Jurkat, Clone E6-1 (cell line): ENCODE measurements at regions not wholly inside any gene's neighbourhood (a gene's known extent, or its start where the extent isn't known, plus 50 kb on each side); places are given as distances from the start of the nearest gene placed in this dataset.

Experiments used
- DNase-seq: peaks from one replicate; pipeline ENCODE4 v3.0.0-alpha.2; 2011; ENCODE audit warnings: low read depth, low spot score
- H3K4me3 ChIP-seq: 2 replicates; pipeline ENCODE4 v1.5.1; 2011; ENCODE audit warnings: mild to moderate bottlenecking, low read length, control low read depth, moderate library complexity

DNA sequence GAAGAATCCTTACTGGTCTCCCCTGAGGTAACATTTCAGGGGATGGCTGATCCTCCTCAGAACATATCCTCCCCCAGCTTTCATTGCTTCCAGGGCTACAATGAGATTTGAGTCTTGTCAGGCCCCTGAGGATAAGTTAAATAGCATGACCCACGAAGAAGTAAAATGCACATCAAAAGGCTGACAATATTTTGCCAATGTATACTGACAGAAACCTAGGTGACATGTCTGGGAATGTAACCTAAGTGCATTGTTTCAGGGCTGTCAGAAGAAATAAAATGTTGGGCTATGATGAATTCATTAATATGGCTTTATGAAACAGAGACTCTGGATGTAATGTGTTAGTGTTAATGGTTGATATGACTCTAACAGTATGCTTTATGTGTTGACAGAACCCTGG lies 471.5 kb downstream of the HDGFL1 start:
- no peak for DNase-seq
- no peak overlapping the region for H3K4me3 ChIP-seq

DNA sequence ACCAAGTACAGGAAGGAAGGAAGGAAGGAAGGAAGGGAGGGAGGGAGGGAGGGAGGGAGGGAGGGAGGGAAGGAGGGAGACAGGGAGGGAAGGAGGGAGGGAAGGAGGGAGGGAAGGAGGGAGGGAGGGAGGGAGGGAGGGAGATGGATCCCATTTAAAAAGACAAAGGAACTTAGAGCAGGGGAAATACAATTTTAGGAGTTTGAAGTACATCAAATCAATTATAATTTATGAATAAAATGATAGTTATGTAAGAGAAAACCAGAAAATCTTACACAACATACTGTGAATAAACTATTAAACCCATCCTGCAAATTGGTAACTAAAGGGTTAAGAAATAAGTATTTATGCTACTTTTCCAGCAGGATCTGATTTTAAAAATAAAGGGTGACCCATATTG lies 475.9 kb downstream of the HDGFL1 start:
- no peak overlapping the region for H3K4me3 ChIP-seq
- no peak for DNase-seq

DNA sequence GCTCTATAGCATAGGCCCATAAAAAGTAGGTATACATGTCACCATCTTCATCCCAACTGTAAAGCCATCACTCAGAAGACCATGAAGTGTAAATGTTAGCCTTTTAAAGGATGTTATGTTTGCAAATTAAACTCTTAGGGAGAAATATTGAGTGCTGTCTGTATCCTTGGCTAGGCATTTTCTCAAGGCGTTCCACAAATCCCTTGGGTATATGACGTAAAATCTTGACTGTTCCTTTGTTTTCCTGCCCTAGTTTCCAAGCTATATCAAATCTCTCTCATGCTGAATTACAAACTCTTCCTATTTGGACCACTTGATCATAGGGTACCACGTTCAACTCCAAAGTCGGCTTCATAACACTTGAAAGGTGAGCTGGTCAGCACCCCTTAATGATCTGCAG lies 486.2 kb downstream of the HDGFL1 start:
- no peak overlapping the region for H3K4me3 ChIP-seq
- DNase-seq, result no peak

DNA sequence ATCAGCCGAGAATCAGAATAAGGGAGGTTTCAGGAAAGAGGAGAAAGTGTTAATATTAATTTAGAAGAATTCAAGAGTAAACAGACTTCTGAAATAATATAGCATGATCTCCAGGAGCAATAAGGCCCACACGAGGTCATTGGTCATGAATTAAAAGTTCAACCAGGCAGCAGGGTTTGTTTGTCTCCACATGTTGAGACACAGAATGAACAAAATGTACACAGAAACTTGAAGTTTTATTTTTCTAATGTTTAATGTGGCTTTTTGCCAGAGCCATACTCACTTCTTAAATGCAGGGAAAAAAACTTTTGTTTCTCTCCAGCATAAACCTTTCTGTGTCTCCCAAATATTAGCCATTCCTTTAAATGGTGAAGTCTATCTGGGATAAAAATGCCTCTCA lies 504.5 kb downstream of the HDGFL1 start:
- no peak for DNase-seq
- no peak overlapping the region for H3K4me3 ChIP-seq

DNA sequence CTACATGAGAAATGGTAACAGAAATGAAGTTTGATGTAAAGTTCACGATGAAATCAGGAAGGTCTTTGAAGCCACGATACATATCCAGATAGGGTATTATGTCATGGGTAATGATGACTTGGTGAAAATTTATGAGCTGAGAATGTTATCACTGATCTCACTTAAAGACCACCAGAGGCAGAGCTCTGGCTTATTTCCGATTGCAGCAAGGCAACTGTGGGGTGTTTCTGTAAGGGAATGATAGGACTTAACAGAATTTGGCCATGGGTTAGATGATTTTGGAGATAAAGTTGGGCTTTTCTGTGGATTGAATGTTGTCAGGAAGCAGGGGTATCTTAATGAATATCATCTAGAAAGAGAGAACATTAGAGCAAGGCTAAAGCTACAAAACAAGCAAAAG lies 508.4 kb downstream of the HDGFL1 start:
- no peak overlapping the region for H3K4me3 ChIP-seq
- no peak for DNase-seq

DNA sequence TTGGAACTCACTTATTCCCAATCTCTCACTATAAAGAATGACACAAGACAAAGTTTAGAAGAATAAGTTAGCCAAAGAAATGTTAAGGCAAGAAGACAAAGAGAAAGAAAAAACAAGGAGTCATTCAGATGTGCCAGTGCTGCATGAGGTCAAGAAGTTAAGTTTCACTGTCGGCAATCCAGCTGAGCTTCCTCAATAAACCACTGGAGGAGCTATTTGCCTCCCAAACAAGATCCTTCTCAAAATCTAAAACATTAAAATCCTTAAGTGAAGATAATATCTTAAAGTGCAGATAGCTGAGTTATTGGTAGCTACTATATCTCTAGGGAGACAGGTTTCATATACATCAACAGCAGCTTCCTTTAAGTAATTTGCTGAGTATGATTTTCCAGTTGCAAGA lies 512.3 kb downstream of the HDGFL1 start:
- DNase-seq, result no peak
- no peak overlapping the region for H3K4me3 ChIP-seq

DNA sequence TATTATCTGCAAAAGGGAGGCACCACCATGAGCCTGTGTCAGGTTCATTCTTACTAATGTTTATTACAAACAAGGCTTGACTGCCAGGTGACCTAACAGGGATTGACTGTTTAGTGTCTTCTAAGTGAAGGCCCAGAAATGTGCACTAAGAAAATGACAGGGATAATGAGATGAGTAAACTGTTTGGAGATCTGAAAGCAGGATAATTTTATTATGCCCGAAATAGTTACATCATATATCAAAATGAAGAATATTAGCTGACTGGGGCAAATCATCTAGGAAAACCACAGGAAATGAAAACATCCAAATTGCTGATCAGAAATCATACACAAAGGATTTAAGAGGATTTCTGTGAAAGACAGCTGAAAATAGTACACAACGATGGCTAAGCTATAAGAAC lies 516.7 kb downstream of the HDGFL1 start:
- DNase-seq, result no peak
- no peak overlapping the region for H3K4me3 ChIP-seq

DNA sequence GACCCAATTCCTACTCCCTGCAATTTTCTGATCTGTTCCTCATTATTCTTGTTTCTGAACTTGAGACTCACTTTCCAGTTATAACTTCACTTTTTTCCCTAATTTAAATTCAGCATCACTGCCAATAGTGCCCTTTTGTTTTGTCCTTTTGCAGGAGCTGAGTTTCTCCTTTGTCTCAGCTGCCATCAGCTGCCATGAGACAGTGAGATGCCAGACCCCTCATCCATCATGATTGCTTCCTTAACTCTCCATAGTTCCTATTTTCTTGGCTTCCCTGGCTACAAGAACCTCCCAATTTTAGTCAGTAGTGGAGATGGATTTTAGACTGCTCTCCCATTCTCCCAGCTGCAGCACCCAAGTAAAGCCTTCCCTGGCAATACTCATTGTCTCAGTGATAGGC lies 518.1 kb downstream of the HDGFL1 start:
- H3K4me3 ChIP-seq, result no peak overlapping the region
- no peak for DNase-seq

DNA sequence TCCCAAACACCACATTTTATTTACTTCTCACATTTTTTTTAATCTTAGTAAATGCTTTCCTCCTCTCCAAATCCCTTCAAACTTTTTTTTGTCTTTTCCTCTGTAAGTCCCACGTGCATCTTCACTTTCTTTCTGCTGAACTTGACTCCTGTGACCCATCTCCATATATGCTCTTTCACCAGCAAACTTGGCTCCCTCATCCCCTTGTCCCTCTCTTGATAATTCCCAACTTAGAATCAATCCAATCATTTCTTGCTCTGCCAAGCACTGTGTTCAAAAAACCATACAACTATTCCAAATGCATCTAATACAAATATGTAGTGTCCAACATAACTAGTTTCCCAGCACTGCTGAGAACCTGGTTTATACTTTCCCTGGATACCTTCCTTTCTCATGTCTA lies 519.4 kb downstream of the HDGFL1 start:
- DNase-seq, result no peak
- H3K4me3 ChIP-seq, result no peak overlapping the region

DNA sequence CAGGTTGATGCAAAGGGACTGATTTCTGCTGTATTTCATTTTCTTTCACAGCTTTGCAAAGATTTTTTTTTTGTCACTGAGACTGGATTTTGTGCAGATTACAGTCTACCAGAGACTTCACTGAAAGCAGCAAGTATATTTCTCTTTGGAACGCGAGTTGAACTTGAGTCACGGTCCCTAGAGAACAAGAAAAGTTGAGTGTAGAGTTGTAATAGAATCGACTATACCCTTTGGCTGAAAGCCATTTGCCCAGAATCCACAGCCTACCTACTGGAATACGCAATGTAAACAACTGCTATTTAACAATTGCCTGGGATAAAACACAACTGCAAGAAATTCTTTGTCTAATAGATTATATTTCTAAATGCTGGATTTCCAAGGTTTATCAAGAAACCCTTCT lies 520.6 kb downstream of the HDGFL1 start:
- no peak for DNase-seq
- no peak overlapping the region for H3K4me3 ChIP-seq

DNA sequence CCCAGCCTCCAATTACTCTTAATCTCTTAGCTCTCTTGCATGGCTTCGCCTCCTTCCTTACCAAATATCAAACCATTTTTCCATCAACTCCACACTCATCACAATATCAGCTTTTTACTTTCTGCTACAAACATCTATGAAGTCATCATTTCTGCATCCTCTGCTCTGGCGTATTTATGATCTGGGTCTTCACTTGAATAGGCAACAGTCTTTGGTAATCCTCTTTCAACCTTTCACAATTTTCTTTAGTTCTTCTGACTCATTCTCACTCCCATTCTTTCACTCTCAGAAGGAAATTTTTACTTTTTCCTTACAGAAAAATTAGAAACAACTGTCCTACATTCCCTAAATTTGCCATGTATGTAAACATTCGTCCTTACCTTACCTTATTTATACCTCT lies 522.4 kb downstream of the HDGFL1 start:
- no peak overlapping the region for H3K4me3 ChIP-seq
- DNase-seq, result no peak

DNA sequence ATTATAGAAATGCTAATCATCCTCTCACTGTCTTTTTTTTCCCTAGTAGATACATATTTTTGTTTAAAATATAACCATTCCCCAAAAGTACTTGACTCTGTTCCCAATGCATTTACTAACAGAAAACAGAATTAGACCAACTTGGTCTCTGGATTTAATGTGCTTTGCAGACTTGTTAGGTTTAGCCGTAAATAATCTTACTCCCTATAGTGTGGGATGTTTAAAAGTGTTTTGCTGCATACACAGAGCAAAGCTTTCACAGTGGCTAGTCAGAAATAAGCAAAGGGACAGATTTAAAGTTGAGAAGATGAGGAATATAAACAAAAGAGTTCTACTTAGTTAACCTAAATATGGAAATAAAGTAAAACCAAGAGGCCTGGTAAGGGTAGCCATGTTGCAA lies 527.5 kb downstream of the HDGFL1 start:
- no peak for DNase-seq
- no peak overlapping the region for H3K4me3 ChIP-seq

DNA sequence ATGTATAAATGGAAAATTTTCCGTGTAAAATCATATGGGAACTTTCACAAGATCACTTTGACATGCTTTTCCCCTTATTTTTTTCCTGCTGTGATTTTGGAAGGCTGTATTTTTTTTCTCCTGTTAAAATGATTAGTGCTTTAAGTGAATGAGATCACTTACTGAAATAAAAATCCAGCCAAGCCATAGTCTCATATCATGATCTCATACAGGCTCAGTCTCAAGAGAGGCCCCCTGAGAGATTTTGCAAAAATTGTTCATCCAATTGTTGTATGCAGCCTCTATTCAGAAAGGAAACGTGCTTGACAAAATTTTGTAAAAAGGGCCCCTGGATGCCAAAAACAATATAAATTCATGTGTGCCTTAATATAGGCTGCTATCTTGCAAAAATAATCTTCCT lies 528.2 kb downstream of the HDGFL1 start:
- no peak for DNase-seq
- no peak overlapping the region for H3K4me3 ChIP-seq

DNA sequence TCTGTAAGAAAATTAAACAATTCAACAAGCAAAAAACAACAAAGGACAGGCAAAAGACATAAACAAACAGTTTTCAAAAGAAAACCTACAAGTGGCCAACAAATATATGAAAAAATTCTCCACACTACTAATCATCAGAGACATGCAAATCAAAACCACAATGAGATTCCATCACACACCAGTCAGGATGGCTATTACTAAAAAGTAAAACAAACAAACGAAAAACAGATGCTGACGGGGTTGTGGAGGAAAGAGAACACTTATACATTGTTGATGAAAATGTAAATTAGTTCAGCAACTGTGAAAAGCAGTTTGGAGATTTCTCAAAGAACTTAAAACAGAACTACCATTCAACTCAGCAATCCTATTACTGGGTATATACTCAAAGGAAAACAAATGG lies 537.6 kb downstream of the HDGFL1 start:
- no peak for DNase-seq

DNA sequence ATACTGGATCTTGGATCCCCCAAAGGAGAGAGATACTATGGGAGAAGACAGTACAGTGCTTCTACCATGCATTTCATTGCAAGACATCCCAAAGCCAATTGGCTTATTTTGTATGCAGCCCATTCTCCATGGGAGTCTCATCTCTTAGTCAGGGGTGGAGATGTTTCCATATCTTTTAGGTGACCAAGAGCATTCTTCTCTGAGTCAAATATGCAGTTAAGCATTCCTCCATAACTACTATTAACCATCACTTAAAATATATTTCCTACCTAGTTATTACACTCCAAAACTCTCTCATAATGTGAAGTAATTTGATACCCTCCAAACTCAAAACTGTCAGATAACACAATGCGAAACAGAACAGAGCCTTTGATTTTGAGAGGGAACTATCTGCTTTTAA lies 542.6 kb downstream of the HDGFL1 start:
- no peak overlapping the region for H3K4me3 ChIP-seq
- no peak for DNase-seq

More for the DNA sequence above, 537.6 kb downstream of the HDGFL1 start:
- H3K4me3 ChIP-seq, result no peak overlapping the region

DNA sequence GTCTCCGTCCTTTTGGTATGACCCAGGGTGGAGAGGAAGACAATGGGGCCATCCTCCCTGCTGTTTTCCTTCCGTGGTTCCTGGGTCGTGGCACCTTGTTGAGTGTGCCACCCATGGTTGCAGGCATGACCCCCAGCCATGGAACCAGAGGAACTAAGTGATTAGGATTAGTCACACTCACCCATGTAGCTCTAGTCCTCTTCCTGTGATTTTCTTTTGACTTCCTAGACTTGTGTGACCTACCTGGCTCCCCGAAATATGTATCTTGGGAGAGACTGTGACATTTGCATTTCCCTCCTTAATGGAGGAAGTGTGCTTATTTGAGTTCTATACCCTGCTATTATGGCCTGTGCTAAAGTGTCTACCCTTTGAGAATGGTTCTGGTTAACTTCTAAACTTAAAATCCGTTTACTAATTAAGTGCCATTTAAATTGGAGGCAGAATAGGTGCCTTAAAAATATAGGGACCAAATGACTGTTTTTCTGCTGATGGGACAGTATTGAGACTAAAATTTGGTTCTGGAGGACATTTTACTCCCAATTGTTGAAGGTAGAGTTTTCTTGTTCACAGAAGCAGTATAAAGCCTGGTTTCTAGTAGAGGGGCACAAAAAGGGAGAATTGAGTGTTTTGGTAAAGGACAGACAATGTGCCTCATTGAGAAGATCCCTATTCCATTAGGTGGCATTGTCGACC lies 545.6 kb downstream of the HDGFL1 start:
- DNase-seq, result no peak
- H3K4me3 ChIP-seq, result no peak overlapping the region

DNA sequence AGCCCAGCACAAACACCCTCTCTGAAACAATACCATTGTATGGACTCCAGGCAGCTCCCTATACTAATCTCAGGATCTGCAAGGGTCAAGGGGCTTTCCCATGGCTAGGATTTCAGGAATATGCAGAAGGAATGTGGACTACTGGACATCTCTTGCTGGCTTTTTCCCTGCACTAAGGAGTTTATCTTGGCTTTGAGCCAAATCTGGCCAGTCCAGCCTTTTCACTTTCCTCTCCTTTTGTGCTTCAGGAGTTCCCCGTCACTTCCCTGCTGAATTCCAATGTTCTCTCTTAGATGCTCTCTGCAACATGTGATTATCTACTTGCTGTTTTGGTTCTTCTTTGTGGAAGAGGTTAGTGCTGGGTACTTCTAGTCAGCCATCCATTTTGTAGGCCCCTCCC lies 568.2 kb downstream of the HDGFL1 start:
- H3K4me3 ChIP-seq, result no peak overlapping the region
- DNase-seq, result no peak

DNA sequence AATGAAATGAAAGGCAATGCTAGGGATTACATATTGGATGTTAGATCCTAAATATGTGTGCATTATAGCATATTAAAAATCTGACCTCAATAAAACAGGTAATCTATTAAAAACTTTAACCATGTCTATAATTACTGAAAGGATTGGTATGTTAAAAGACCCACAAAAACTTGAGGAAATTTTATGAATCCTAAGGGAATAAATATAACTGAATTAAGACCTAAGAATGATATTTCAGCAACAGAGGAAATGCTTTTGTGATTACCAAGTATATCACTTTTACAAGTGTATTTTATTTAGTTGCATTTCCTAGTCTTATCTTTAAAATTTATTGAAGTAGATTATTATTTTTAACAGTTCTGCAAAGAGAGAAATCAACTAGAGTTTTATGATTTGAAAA lies 571.5 kb downstream of the HDGFL1 start:
- no peak for DNase-seq
- H3K4me3 ChIP-seq, result no peak overlapping the region

DNA sequence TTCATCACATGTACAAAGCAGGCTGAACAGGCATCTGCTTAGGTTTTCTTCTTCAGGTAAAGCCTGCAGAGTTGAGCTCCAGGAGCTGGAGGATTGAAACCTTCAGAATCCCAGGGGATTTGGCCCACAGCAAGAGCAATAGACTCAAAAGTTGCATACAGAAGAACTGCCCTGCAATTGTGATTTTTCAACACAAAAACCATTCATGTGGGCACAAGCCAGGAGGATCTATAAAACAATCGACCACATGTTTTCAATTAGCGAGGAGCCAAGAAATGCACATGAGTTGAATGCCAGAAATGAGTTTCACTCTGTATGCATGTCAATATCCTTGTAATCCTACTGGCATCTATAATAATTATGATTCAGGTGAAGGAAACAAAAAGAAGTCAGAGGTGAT lies 576.4 kb downstream of the HDGFL1 start:
- DNase-seq, result no peak
- H3K4me3 ChIP-seq, result no peak overlapping the region

DNA sequence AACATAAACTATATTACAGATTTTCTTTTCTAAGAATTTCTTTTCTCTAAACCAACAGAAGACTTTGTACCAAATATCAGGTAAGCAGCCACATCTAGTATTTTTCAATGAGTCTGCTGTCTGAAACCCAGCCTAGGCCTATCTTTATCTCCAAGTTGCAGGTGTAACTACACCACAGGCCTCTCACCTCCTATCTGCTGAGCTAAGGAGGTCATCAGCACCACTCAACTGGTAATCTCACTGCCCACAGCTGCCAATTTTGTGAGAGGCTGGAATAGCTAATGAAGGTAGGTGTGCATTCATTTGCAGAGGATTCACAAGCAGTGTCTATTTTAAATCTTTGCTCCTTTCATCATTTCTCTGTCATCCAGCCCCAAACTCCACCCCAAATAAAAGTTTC lies 584.8 kb downstream of the HDGFL1 start:
- H3K4me3 ChIP-seq, result no peak overlapping the region
- DNase-seq, result no peak

DNA sequence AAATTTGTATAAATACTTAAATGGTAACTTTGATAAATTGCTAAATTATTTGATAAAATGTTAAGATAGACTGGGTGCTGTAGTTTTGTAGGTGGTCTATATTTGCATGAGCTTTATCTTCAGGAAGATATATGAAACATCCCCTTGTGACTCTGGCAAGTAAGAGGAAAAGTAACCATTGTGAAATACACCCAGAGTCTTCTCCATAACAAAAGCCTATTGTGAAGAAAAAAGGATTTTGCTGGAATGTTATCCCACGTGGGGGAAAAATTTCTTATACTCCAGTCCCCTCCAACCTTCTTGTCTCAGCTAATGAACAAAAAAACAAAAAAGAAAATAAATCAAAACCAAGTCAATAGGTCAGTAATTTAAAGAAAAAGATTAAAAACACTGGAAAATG lies 600.7 kb downstream of the HDGFL1 start:
- no peak for DNase-seq
- H3K4me3 ChIP-seq, result no peak overlapping the region

DNA sequence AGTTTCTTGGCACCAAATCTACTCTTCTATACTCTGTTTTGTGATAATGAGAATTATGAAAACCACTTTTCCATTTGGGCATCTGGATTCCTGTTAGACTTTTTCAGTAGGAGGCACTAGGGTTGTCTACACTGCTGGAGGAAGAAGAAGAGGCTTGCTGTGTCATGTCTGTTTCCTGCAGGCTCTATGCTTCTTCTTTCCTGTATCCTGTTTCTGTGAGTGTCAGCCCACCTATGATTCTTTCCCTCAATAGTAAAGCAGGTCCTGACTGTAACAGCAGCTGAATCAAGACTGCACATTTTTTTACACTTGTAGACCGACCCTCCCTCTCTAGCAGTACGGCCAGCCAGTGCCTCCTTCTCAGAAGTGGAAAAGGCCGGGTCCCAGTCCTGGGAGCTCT lies 603.9 kb downstream of the HDGFL1 start:
- H3K4me3 ChIP-seq, result no peak overlapping the region
- no peak for DNase-seq
